ENCODE measurements at regions not wholly inside any gene's neighbourhood (a gene's known extent, or its start where the extent isn't known, plus 50 kb on each side); places are given as distances from the start of the nearest gene placed in this dataset.
"Not testable (repeated sequence)": the region's sequence is repeated elsewhere in the genome, so short reads cannot be mapped to it uniquely, and the experiment has no call there.

GRCh38 chr10:131838966-131839742 is 61.7 kb upstream of the PPP2R2D start:
- intact Hi-C loops (cut with DNase I, micrococcal nuclease) = no loop called here
- Histone ChIP-seq H3K9me3 (no peaks in the 10 kb centered on the region), H3K4me1 (ENCODE audit: low read depth) (no peaks in the 10 kb centered on the region), H3K36me3 (ENCODE audit: low read depth) (no peaks in the 10 kb centered on the region), H3K4me3 (no peak overlapping the region)
- DNase-seq = no peak
- no peak for ATAC-seq
- TF ChIP-seq, protein P1, sequence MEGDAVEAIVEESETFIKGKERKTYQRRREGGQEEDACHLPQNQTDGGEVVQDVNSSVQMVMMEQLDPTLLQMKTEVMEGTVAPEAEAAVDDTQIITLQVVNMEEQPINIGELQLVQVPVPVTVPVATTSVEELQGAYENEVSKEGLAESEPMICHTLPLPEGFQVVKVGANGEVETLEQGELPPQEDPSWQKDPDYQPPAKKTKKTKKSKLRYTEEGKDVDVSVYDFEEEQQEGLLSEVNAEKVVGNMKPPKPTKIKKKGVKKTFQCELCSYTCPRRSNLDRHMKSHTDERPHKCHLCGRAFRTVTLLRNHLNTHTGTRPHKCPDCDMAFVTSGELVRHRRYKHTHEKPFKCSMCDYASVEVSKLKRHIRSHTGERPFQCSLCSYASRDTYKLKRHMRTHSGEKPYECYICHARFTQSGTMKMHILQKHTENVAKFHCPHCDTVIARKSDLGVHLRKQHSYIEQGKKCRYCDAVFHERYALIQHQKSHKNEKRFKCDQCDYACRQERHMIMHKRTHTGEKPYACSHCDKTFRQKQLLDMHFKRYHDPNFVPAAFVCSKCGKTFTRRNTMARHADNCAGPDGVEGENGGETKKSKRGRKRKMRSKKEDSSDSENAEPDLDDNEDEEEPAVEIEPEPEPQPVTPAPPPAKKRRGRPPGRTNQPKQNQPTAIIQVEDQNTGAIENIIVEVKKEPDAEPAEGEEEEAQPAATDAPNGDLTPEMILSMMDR (IDR thresholded peaks at IDR 0.05) = no peak

DNA sequence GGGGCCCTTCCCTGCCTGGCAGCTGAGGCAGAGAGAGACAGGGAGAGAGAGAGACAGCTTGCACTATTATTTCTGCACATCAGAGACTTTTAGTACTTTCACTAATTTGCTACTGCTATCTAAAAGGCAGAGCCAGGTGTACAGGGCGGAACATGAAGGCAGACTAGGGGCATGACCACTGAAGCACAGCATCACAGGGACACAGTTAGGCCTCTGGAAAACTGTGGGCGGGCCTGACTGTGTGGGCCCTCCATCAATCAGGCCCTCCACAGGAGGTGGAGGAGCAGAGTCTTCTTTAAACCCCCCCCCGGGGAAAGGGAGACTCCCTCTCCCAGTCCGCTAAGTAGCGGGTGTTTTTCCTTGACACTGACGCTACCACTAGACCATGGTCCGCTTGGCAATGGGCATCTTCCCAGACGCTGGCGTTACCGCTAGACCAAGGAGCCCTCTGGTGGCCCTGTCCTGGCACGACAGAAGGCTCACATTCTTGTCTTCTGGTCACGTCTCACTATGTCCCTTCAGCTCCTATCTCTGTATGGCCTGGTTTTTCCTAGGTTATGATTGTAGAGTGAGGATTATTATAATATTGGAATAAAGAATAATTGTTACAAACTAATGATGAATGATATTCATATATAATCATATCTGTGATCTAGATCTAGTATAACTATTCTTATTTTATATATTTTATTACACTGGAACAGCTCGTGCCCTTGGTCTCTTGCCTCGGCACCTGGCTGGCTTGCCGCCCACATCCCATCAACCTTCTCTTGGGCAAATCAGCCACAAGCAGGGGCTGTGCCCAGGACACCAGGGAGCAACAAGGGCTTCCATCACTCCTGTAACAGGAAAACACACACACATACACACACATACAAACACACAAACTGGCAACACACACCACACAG is 60.7 kb upstream of the PPP2R2D start:
- DNase-seq; intact Hi-C loops (cut with DNase I, micrococcal nuclease); H3K4me3 ChIP-seq; H3K4me1 ChIP-seq (ENCODE audit: low read depth); H3K9me3 ChIP-seq; ATAC-seq; H3K36me3 ChIP-seq (ENCODE audit: low read depth): not testable (repeated sequence)

DNA sequence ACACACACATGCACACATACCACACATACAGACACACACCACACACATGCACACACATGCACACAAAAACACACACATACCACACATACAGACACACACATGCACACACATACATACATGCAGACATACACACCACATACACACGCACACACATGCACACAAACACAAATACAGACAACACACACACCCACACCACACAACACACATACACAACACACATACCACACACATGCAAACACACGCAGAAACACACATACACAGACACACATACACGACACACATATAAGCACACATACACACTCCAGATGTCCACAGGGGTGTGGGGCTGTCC is 60.1 kb upstream of the PPP2R2D start:
- no peak for DNase-seq
- H3K4me1 ChIP-seq (ENCODE audit: low read depth) = no peaks in the 10 kb centered on the region

DNA sequence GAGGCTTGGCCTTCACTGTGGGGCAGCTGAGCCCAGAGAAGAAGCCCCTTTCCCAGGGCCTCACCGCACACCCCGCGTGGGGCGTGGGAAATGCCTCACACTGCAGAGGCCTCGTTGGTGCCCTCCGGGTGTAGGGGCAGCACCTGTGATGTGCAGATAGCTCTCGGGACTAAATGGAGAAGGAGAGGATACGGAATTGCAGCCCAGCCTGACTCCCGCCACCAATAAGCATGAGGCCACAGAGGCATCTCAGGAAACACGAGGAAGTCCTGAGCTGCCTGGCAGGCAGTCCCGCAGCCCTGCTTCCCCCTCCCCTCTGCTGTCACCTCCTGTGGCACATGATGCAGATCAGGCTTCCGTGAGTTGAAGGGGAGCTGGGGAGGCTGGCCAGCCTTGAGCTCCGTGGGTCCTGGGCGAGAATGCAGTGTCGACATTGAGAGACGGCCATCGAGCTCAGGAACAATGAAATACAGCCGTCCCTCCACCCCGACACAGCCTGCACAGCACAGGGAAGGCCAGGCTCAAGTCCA is 59.6 kb upstream of the PPP2R2D start:
- no peaks in the 10 kb centered on the region for H3K4me1 ChIP-seq (ENCODE audit: low read depth)
- ATAC-seq (no peak), DNase-seq (no peak)
- H3K9me3 ChIP-seq = no peaks in the 10 kb centered on the region
- H3K36me3 ChIP-seq (ENCODE audit: low read depth) = no peaks in the 10 kb centered on the region
- no peak overlapping the region for H3K4me3 ChIP-seq
- intact Hi-C loops (cut with DNase I, micrococcal nuclease) = no loop called here
- TF ChIP-seq, protein P1 (IDR thresholded peaks at IDR 0.05) = no peak

More for the DNA sequence above, 60.1 kb upstream of the PPP2R2D start:
- intact Hi-C loops (cut with DNase I, micrococcal nuclease) = no loop called here
- Histone ChIP-seq H3K36me3 (ENCODE audit: low read depth) (no peaks in the 10 kb centered on the region), H3K9me3 (no peaks in the 10 kb centered on the region), H3K4me3 (no peak overlapping the region)
- no peak for ATAC-seq
- TF ChIP-seq, protein P1 (IDR thresholded peaks at IDR 0.05) = no peak

- no peaks in the 10 kb centered on the region for H3K4me1 ChIP-seq (ENCODE audit: low read depth)
- DNase-seq (no peak), ATAC-seq (no peak)
- H3K9me3 ChIP-seq = no peaks in the 10 kb centered on the region
- H3K4me3 ChIP-seq = no peak overlapping the region
- TF ChIP-seq, protein P1 (IDR thresholded peaks at IDR 0.05) = no peak
- intact Hi-C loops (cut with DNase I, micrococcal nuclease) = no loop called here
- H3K36me3 ChIP-seq (ENCODE audit: low read depth) = no peaks in the 10 kb centered on the region
Measured at GRCh38 chr10:131841661-131842139, 59.1 kb upstream of the PPP2R2D start.

Measured in mucosa of descending colon (tissue), 3 donors.